Neuronal stem cell (in vitro differentiated cells): ENCODE measurements at regions not wholly inside any gene's neighbourhood (a gene's known extent, or its start where the extent isn't known, plus 50 kb on each side); places are given as distances from the start of the nearest gene placed in this dataset.

ENCODE experiments used
- DNase-seq: peaks from one replicate; pipeline ENCODE4 v3.0.0-alpha.2; 2013; ENCODE audit warnings: low spot score
- H2AFZ ChIP-seq: one replicate; pipeline ENCODE4 v1.6.1; 2013; ENCODE audit warnings: mild to moderate bottlenecking, low read length, inconsistent platforms
- H2AK5ac ChIP-seq: 2 replicates; pipeline ENCODE4 v1.6.1; 2013; ENCODE audit warnings: low read depth, mild to moderate bottlenecking, inconsistent platforms, low read length, moderate library complexity, mixed read lengths
- H2BK120ac ChIP-seq: 2 replicates; pipeline ENCODE4 v1.6.1; 2013; ENCODE audit warnings: low read depth, mild to moderate bottlenecking, inconsistent platforms, low read length, moderate library complexity, mixed read lengths
- H2BK12ac ChIP-seq: one replicate; pipeline ENCODE4 v1.6.1; 2013; ENCODE audit warnings: low read length, inconsistent platforms
- H2BK15ac ChIP-seq: 2 replicates; pipeline ENCODE4 v1.6.1; 2013; ENCODE audit warnings: mild to moderate bottlenecking, low read length, inconsistent platforms, mixed read lengths
- H2BK5ac ChIP-seq: one replicate; pipeline ENCODE4 v1.6.1; 2013; ENCODE audit warnings: inconsistent platforms, mild to moderate bottlenecking, low read length, moderate library complexity
- H3K14ac ChIP-seq: one replicate; pipeline ENCODE4 v1.6.1; 2013; ENCODE audit warnings: low read length, inconsistent platforms
- H3K18ac ChIP-seq: 2 replicates; pipeline ENCODE4 v1.6.1; 2013; ENCODE audit warnings: low read length, inconsistent platforms
- H3K23ac ChIP-seq: 2 replicates; pipeline ENCODE4 v1.6.1; 2013; ENCODE audit warnings: low read depth, mild to moderate bottlenecking, mixed read lengths, low read length, inconsistent platforms; ENCODE audit not compliant: poor library complexity
- H3K27ac ChIP-seq: replicated peaks from 3 replicates; pipeline ENCODE4 v1.5.1; 2013; ENCODE audit warnings: low read length, inconsistent platforms
- H3K27me3 ChIP-seq, 3 experiments: 2 replicates each; pipeline ENCODE4 v1.6.1; 2013; ENCODE audit warnings: low read length in 3 of 3, mild to moderate bottlenecking in 2 of 3, inconsistent platforms in 1 of 3, low read depth in 1 of 3, mixed read lengths in 1 of 3, moderate library complexity in 1 of 3; ENCODE audit not compliant: control insufficient read depth in 3 of 3, insufficient read depth in 3 of 3
- H3K36me3 ChIP-seq, 2 donors: replicated peaks in 1 of 2; 2 replicates each; pipeline ENCODE4 v1.6.1; 2013; ENCODE audit warnings: low read length in 2 of 2; ENCODE audit not compliant: control insufficient read depth in 2 of 2, insufficient read depth in 2 of 2
- H3K4ac ChIP-seq: 2 replicates; pipeline ENCODE4 v1.6.1; 2013; ENCODE audit warnings: inconsistent platforms, mild to moderate bottlenecking, low read length, moderate library complexity
- H3K4me1 ChIP-seq, 2 donors: 1 replicate in 1 of 2; 2 replicates in 1 of 2; pipeline ENCODE4 v1.6.1; 2013; ENCODE audit warnings: low read length in 2 of 2, low read depth in 1 of 2; ENCODE audit not compliant: control insufficient read depth in 2 of 2, insufficient read depth in 1 of 2
- H3K4me2 ChIP-seq: one replicate; pipeline ENCODE4 v1.6.1; 2013; ENCODE audit warnings: mild to moderate bottlenecking, low read length, inconsistent platforms; ENCODE audit not compliant: insufficient read depth, poor library complexity, severe bottlenecking
- H3K4me3 ChIP-seq, 2 donors: 2 replicates each; pipeline ENCODE4 v1.5.1; 2013; ENCODE audit warnings: low read length in 2 of 2, mild to moderate bottlenecking in 2 of 2, inconsistent platforms in 1 of 2, moderate library complexity in 1 of 2
- H3K79me1 ChIP-seq: one replicate; pipeline ENCODE4 v1.6.1; 2013; ENCODE audit warnings: low read depth, mild to moderate bottlenecking, inconsistent platforms, low read length, moderate library complexity
- H3K9ac ChIP-seq: one replicate; pipeline ENCODE4 v1.6.1; 2013; ENCODE audit warnings: mild to moderate bottlenecking, low read depth, low read length, inconsistent platforms; ENCODE audit not compliant: poor library complexity
- H3K9me3 ChIP-seq, 2 donors: replicated peaks in 1 of 2; 2 replicates each; pipeline versions ENCODE3 to v1.6.1; 2013; ENCODE audit warnings: low read length in 2 of 2, mild to moderate bottlenecking in 2 of 2, inconsistent platforms in 1 of 2, low read depth in 1 of 2, mixed read lengths in 1 of 2, moderate library complexity in 1 of 2; ENCODE audit not compliant: control insufficient read depth in 2 of 2, insufficient read depth in 1 of 2
- H4K8ac ChIP-seq: one replicate; pipeline ENCODE4 v1.6.1; 2013; ENCODE audit warnings: low read depth, mild to moderate bottlenecking, inconsistent platforms, low read length, moderate library complexity
- H4K91ac ChIP-seq: one replicate; pipeline ENCODE4 v1.6.1; 2013; ENCODE audit warnings: low read length, low read depth, mild to moderate bottlenecking, inconsistent platforms; ENCODE audit not compliant: poor library complexity
- WGBS, 2 donors: extraction: QIAGEN DNeasy Blood & Tissue Kit; methylation state at CpG; one replicate each; pipeline ENCODE4 v1.1.7; 2013; ENCODE audit warnings: missing lambda C conversion rate in 2 of 2, mixed read lengths in 1 of 2; ENCODE audit not compliant: insufficient read length in 2 of 2, insufficient replicate concordance in 1 of 2; ENCODE audit errors: extremely low coverage in 2 of 2; 5-methylcytosine and 5-hydroxymethylcytosine counted together

GRCh38 chr2:147519178-147519577 lies 325.7 kb upstream of the ACVR2A start:
- H3K4ac ChIP-seq, result no peak overlapping the region
- H3K14ac ChIP-seq, result no peak overlapping the region
- peak overlapping the region; percentile 79 for H3K18ac ChIP-seq
- no CpG with 5 or more reads among the region's 2 CpGs for WGBS, 2 donors
- no peak overlapping the region for H4K8ac ChIP-seq
- no peak overlapping the region for H3K4me2 ChIP-seq
- no peaks in the 10 kb centered on the region for H3K4me1 ChIP-seq
- no peak overlapping the region for H2AFZ ChIP-seq
- no peak overlapping the region for H2AK5ac ChIP-seq
- H4K91ac ChIP-seq, result no peak overlapping the region
- no peak overlapping the region for H2BK120ac ChIP-seq
- no peaks in the 10 kb centered on the region for H3K36me3 ChIP-seq
- peak overlapping the region; percentile 60 for H3K23ac ChIP-seq
- no peak for DNase-seq
- no peak overlapping the region for H3K4me3 ChIP-seq
- no peak overlapping the region for H3K27ac ChIP-seq
- H3K27me3 ChIP-seq, result no peaks in the 10 kb centered on the region
- no peak overlapping the region for H2BK15ac ChIP-seq
- no peak overlapping the region for H2BK5ac ChIP-seq
- peaks cover 1 to 5% of the 10 kb centered on the region in 2 donors for H3K9me3 ChIP-seq
- no peak overlapping the region for H3K9ac ChIP-seq
- no peaks in the 10 kb centered on the region for H3K79me1 ChIP-seq
- no peak overlapping the region for H2BK12ac ChIP-seq

- H3K4me2 ChIP-seq, result no peak overlapping the region
- peaks cover 8 to 14% of the 10 kb centered on the region in 2 donors for H3K4me1 ChIP-seq
- no peak for DNase-seq
- H3K14ac ChIP-seq, result no peak overlapping the region
- no peak overlapping the region for H2BK5ac ChIP-seq
- H3K9ac ChIP-seq, result no peak overlapping the region
- H3K18ac ChIP-seq, result no peak overlapping the region
- no peak overlapping the region for H2AK5ac ChIP-seq
- H3K4me3 ChIP-seq, result no peak overlapping the region
- no peak overlapping the region for H3K27ac ChIP-seq
- H2BK15ac ChIP-seq, result no peak overlapping the region
- H2AFZ ChIP-seq, result no peak overlapping the region
- H3K36me3 ChIP-seq, result no peaks in the 10 kb centered on the region
- H4K8ac ChIP-seq, result no peak overlapping the region
- no peak overlapping the region for H3K23ac ChIP-seq
- H3K4ac ChIP-seq, result no peak overlapping the region
- H3K27me3 ChIP-seq, result no peaks in the 10 kb centered on the region
- H2BK120ac ChIP-seq, result no peak overlapping the region
- no peak overlapping the region for H4K91ac ChIP-seq
- peaks cover 0 to 1% of the 10 kb centered on the region in 2 donors for H3K9me3 ChIP-seq
- H2BK12ac ChIP-seq, result no peak overlapping the region
- no peaks in the 10 kb centered on the region for H3K79me1 ChIP-seq
- WGBS, 2 donors, result no CpG with 5 or more reads among the region's 1 CpG
Measured at GRCh38 chr2:147515213-147515612, 329.6 kb upstream of the ACVR2A start.

DNA sequence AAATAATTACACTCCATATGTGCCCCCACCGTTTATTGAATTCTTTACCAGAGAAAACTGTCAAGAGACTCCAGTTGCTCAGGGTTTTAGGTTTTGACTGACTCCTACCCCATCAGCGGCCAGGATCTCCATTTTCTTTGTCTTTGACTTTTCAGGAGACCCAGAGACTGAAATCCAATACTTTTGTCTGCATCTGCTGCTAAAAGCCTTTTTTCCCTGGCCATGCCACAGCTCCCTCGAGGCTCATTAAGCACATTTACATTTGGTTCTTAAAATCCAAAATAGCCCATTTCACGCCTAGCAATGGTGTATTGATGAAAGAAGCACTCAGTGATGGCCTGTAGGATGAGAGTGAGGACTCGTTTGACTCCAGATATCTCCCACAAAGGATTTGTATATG lies 332.6 kb upstream of the ACVR2A start:
- no peak overlapping the region for H2BK5ac ChIP-seq
- no peak overlapping the region for H3K27ac ChIP-seq

GRCh38 chr2:147511491-147511948 lies 333.3 kb upstream of the ACVR2A start:
- Histone ChIP-seq H3K79me1 (no peaks in the 10 kb centered on the region), H4K91ac (no peak overlapping the region), H2BK5ac (no peak overlapping the region), H3K14ac (no peak overlapping the region), H3K4me2 (no peak overlapping the region), H2BK15ac (no peak overlapping the region), H3K23ac (no peak overlapping the region), H3K27me3 (no peaks in the 10 kb centered on the region), H3K4ac (no peak overlapping the region), H3K4me1 (peaks cover 8 to 14% of the 10 kb centered on the region in 2 donors), H2BK120ac (no peak overlapping the region), H3K4me3 (no peak overlapping the region), H3K9me3 (no peaks in the 10 kb centered on the region), H2BK12ac (no peak overlapping the region), H3K9ac (no peak overlapping the region), H2AFZ (peak overlapping the region; percentile 83), H3K18ac (no peak overlapping the region), H3K36me3 (no peaks in the 10 kb centered on the region), H4K8ac (no peak overlapping the region), H2AK5ac (no peak overlapping the region), H3K27ac (no peak overlapping the region)
- no peak for DNase-seq
- no CpG with 5 or more reads among the region's 6 CpGs for WGBS, 2 donors

More for the DNA sequence above, 332.6 kb upstream of the ACVR2A start:
- Histone ChIP-seq H2AK5ac (no peak overlapping the region), H2BK120ac (no peak overlapping the region), H3K9me3 (no peaks in the 10 kb centered on the region), H4K8ac (no peak overlapping the region), H3K27me3 (no peaks in the 10 kb centered on the region), H3K36me3 (no peaks in the 10 kb centered on the region), H3K14ac (no peak overlapping the region), H2AFZ (peak overlapping the region; percentile 83), H2BK12ac (no peak overlapping the region), H3K18ac (no peak overlapping the region), H3K79me1 (no peaks in the 10 kb centered on the region), H4K91ac (no peak overlapping the region), H3K4me3 (no peak overlapping the region), H3K4me1 (peaks cover 8 to 14% of the 10 kb centered on the region in 2 donors), H3K4me2 (no peak overlapping the region), H3K4ac (no peak overlapping the region), H3K23ac (no peak overlapping the region), H2BK15ac (no peak overlapping the region), H3K9ac (no peak overlapping the region)
- DNase-seq, result no peak
- no CpG with 5 or more reads among the region's 5 CpGs for WGBS, 2 donors
